Lower leg skin (tissue), 4 donors: ENCODE measurements at regions not wholly inside any gene's neighbourhood (a gene's known extent, or its start where the extent isn't known, plus 50 kb on each side); places are given as distances from the start of the nearest gene placed in this dataset.

Experiments used
- DNase-seq, 2 donors: peaks; one replicate each; pipeline ENCODE4 v3.0.0-alpha.2; 2019; ENCODE audit warnings: low spot score in 2 of 2
- H3K4me3 ChIP-seq: fragments of 200-600 bp; sonication (generic); 2 replicates; pipeline ENCODE4 v1.5.1; 2017; ENCODE audit warnings: mild to moderate bottlenecking, low read depth; ENCODE audit not compliant: poor library complexity, severe bottlenecking
- CTCF ChIP-seq, 3 donors: fragments of 450-650 bp; IDR thresholded peaks; one replicate each; pipeline ENCODE4 v1.5.1; 2016; ENCODE audit warnings: antibody characterized with exemption in 3 of 3, mild to moderate bottlenecking in 3 of 3, moderate library complexity in 2 of 3
- POLR2A ChIP-seq, 2 donors: fragments of 450-650 bp; IDR thresholded peaks; one replicate each; pipeline ENCODE4 v1.6.1; 2016 to 2017; ENCODE audit warnings: antibody characterized with exemption in 2 of 2, mild to moderate bottlenecking in 1 of 2, moderate library complexity in 1 of 2
- WGBS, 2 donors: methylation state at CpG; one replicate each; pipeline ENCODE4 v1.1.5; 2018; 5-methylcytosine and 5-hydroxymethylcytosine counted together
- intact Hi-C: fragments of 100-400 bp; cut with DNase I; formaldehyde crosslinking; loops from one replicate; pipeline ENCODE4 v1.15.0; 2023; ENCODE audit warnings: low total_unique reads

GRCh38 chr5:17439956-17440355 is 58.1 kb upstream of the TAF11L2 start:
- TF ChIP-seq CTCF (IDR thresholded peaks at IDR 0.05) (no peak), POLR2A (IDR thresholded peaks at IDR 0.05) (no peak)
- DNase-seq, result no peak
- no peak overlapping the region for H3K4me3 ChIP-seq
- intact Hi-C loops, result no loop called here

- intact Hi-C loops, result no loop called here
- DNase-seq, result no peak
- TF ChIP-seq POLR2A (IDR thresholded peaks at IDR 0.05), result no peak
- TF ChIP-seq CTCF (IDR thresholded peaks at IDR 0.05), result no peak
- H3K4me3 ChIP-seq, result no peak overlapping the region
These were observed 57.3 kb upstream of the TAF11L2 start for GRCh38 chr5:17440766-17441165.

GRCh38 chr5:17441351-17441750 is 56.7 kb upstream of the TAF11L2 start:
- TF ChIP-seq CTCF (IDR thresholded peaks at IDR 0.05), result no peak
- TF ChIP-seq POLR2A (IDR thresholded peaks at IDR 0.05), result no peak
- DNase-seq, result no peak
- 63 to 87% methylated on average over 3 of the region's 3 CpGs for WGBS, 2 donors
- no peak overlapping the region for H3K4me3 ChIP-seq
- intact Hi-C loops, result no loop called here

GRCh38 chr5:17443333-17444130 is 54.5 kb upstream of the TAF11L2 start:
- DNase-seq, result no peak
- no peak overlapping the region for H3K4me3 ChIP-seq
- intact Hi-C loops, result no loop called here
- WGBS, 2 donors, result 90 to 91% methylated on average over 23 of the region's 23 CpGs
- TF ChIP-seq POLR2A (IDR thresholded peaks at IDR 0.05), result no peak
- TF ChIP-seq CTCF (IDR thresholded peaks at IDR 0.05), result no peak

- WGBS, 2 donors, result 73 to 89% methylated on average over 1 of the region's 1 CpG
- intact Hi-C loops, result no loop called here
- TF ChIP-seq CTCF (IDR thresholded peaks at IDR 0.05), result no peak
- TF ChIP-seq POLR2A (IDR thresholded peaks at IDR 0.05), result no peak
- no peak overlapping the region for H3K4me3 ChIP-seq
- no peak for DNase-seq
These were observed 53.5 kb upstream of the TAF11L2 start for GRCh38 chr5:17444496-17444895.

GRCh38 chr5:17445185-17445584 is 52.8 kb upstream of the TAF11L2 start:
- H3K4me3 ChIP-seq, result no peak overlapping the region
- intact Hi-C loops, result no loop called here
- TF ChIP-seq POLR2A (IDR thresholded peaks at IDR 0.05) (no peak), CTCF (IDR thresholded peaks at IDR 0.05) (no peak)
- DNase-seq, result no peak
- 87 to 90% methylated on average over 2 of the region's 2 CpGs for WGBS, 2 donors
